HepG2 (cell line): ENCODE measurements at regions not wholly inside any gene's neighbourhood (a gene's known extent, or its start where the extent isn't known, plus 50 kb on each side); places are given as distances from the start of the nearest gene placed in this dataset.
A peak's percentile ranks its signal among the peaks of the same experiment; 100 is the strongest.

Experiments used
- ATAC-seq: fragments of 200-7000 bp; cut with Tn5 transposase; 3 replicates; pipeline ENCODE4 v1.9.1; 2020; ENCODE audit warnings: mild to moderate bottlenecking, moderate library complexity
- BruUV-seq: library from RNA; stranded (reverse); fragments of 400-500 nt; replicated peaks from 2 replicates; lab custom pipeline; 2021; lab: Mats Ljungman, UMichigan
- CTCF ChIA-PET: fragments of 300-600 bp; formaldehyde crosslinking; extraction: SDS; loops from one replicate; lab custom pipeline; 2021; ENCODE audit warnings: low total read pairs, inconsistent platforms, low intra/inter-chr PET ratio; lab: Yijun Ruan, JAX
- POLR2A ChIA-PET: fragments of 350-600 bp; sonication (Branson Sonifier 250); formaldehyde crosslinking; loops from one replicate; lab custom pipeline; 2020; ENCODE audit warnings: antibody characterized with exemption, inconsistent platforms; lab: Yijun Ruan, JAX
- DNase-seq: peaks from one replicate; pipeline ENCODE4 v3.0.0-alpha.2; 2015; ENCODE audit warnings: low spot score
- FAIRE-seq: peaks from 3 replicates; lab custom pipeline; 2011; peaks lifted over from hg19 to GRCh38; lab: Jason Lieb, UNC
- H2AFZ ChIP-seq: one replicate; pipeline ENCODE4 v1.6.1; 2011; ENCODE audit warnings: low read length, inconsistent platforms
- H3K27ac ChIP-seq: fragments of 300-600 bp; 3 replicates; pipeline ENCODE4 v1.8.0; 2011; ENCODE audit warnings: mixed run types, mild to moderate bottlenecking, mixed read lengths, low read length, inconsistent platforms; ENCODE audit not compliant: insufficient read depth; ENCODE audit errors: extremely low read length
- H3K27me3 ChIP-seq, 2 experiments: fragments of 200-600 bp in 1 of 2; 2 replicates in 1 of 2; 3 replicates in 1 of 2; pipeline versions ENCODE4 v1.6.0 to v1.8.0; 2011; ENCODE audit warnings: low read length in 2 of 2, mild to moderate bottlenecking in 2 of 2, moderate library complexity in 2 of 2, inconsistent platforms in 1 of 2; ENCODE audit not compliant: insufficient read depth in 2 of 2, control insufficient read depth in 1 of 2
- H3K36me3 ChIP-seq, 2 experiments: fragments of 200-600 bp in 1 of 2; replicated peaks in 1 of 2; 2 replicates in 1 of 2; 3 replicates in 1 of 2; pipeline versions ENCODE4 v1.5.1 to v1.8.0; 2011; ENCODE audit warnings: low read length in 2 of 2, inconsistent platforms in 1 of 2; ENCODE audit not compliant: insufficient read depth in 2 of 2, control insufficient read depth in 1 of 2
- H3K4me1 ChIP-seq: 2 replicates; pipeline ENCODE4 v1.5.1; 2012; ENCODE audit warnings: low read length, inconsistent platforms; ENCODE audit not compliant: insufficient read depth
- H3K4me2 ChIP-seq: 2 replicates; pipeline ENCODE4 v1.6.0; 2011; ENCODE audit warnings: low read depth, low read length, inconsistent platforms
- H3K4me3 ChIP-seq, 3 experiments: fragments of 200-600 bp in 1 of 3; sonication (generic), shearing (Covaris generic) in 1 of 3; replicated peaks in 1 of 3; 2 replicates each; pipeline ENCODE4 v1.5.1; 2011 to 2016; ENCODE audit warnings: low read length in 3 of 3, inconsistent platforms in 2 of 3, low read depth in 2 of 3, mild to moderate bottlenecking in 2 of 3, control low read depth in 1 of 3, mixed read lengths in 1 of 3; ENCODE audit not compliant: insufficient read depth in 1 of 3
- H3K79me2 ChIP-seq: one replicate; pipeline ENCODE4 v1.6.1; 2011; ENCODE audit warnings: low read length, inconsistent platforms; ENCODE audit not compliant: insufficient read depth
- H3K9ac ChIP-seq: 2 replicates; pipeline ENCODE4 v1.6.0; 2011; ENCODE audit warnings: mild to moderate bottlenecking, low read depth, low read length, inconsistent platforms; ENCODE audit not compliant: insufficient read depth
- H3K9me3 ChIP-seq: 2 replicates; pipeline ENCODE4 v1.5.1; 2012; ENCODE audit warnings: mild to moderate bottlenecking, low read length
- H4K20me1 ChIP-seq: 2 replicates; pipeline ENCODE4 v1.6.0; 2011; ENCODE audit warnings: inconsistent platforms, mild to moderate bottlenecking, low read length, moderate library complexity; ENCODE audit not compliant: insufficient read depth
- CC2D1A ChIP-seq: sonication (generic); formaldehyde crosslinking; IDR thresholded peaks from 2 replicates; pipeline ENCODE4 v1.8.1; 2023; ENCODE audit warnings: mild to moderate bottlenecking, missing genetic modification reagents
- EZH2 ChIP-seq: conservative IDR thresholded peaks from 2 replicates; pipeline ENCODE4 v1.6.1; 2012; ENCODE audit warnings: mild to moderate bottlenecking, low read depth, low read length, moderate library complexity
- HOXD1 ChIP-seq: sonication (generic); formaldehyde crosslinking; IDR thresholded peaks from 2 replicates; pipeline ENCODE4 v1.5.0; 2020; ENCODE audit warnings: missing genetic modification reagents
- IRX3 ChIP-seq: sonication (generic); formaldehyde crosslinking; IDR thresholded peaks from 2 replicates; pipeline ENCODE4 v1.8.1; 2023; ENCODE audit warnings: mild to moderate bottlenecking, low read depth, missing genetic modification reagents, borderline replicate concordance
- KAT7 ChIP-seq: IDR thresholded peaks from 2 replicates; pipeline ENCODE4 v1.6.1; 2018; ENCODE audit warnings: borderline replicate concordance, missing compliant biosample characterization
- KDM3A ChIP-seq: IDR thresholded peaks from 2 replicates; pipeline ENCODE4 v1.6.1; 2018; ENCODE audit warnings: low read depth, missing compliant biosample characterization
- MAFF ChIP-seq: IDR thresholded peaks from 2 replicates; pipeline ENCODE4 v1.6.1; 2011; ENCODE audit warnings: low read depth, low read length, improper control_type of control experiment
- MAFK ChIP-seq, 2 experiments: IDR thresholded peaks in 1 of 2; conservative IDR thresholded peaks in 1 of 2; 2 replicates each; pipeline ENCODE4 v1.6.1; 2011; ENCODE audit warnings: improper control_type of control experiment in 2 of 2, low read length in 2 of 2
- ZBTB1 ChIP-seq: sonication (generic); formaldehyde crosslinking; IDR thresholded peaks from 2 replicates; pipeline ENCODE4 v1.4.0; 2020; ENCODE audit warnings: missing genetic modification reagents, borderline replicate concordance
- ZFP82 ChIP-seq: sonication (generic); formaldehyde crosslinking; IDR thresholded peaks from 2 replicates; pipeline ENCODE4 v1.5.1; 2020; ENCODE audit warnings: mild to moderate bottlenecking, missing genetic modification reagents, borderline replicate concordance
- ZNF770 ChIP-seq: sonication (generic); formaldehyde crosslinking; IDR thresholded peaks from 2 replicates; pipeline ENCODE4 v1.5.0; 2020; ENCODE audit warnings: mild to moderate bottlenecking, missing genetic modification reagents
- WGBS: methylation state at CpG from one replicate; pipeline ENCODE4 v1.1.6; 2017; ENCODE audit warnings: low lambda C conversion rate; 5-methylcytosine and 5-hydroxymethylcytosine counted together
- in situ Hi-C: cut with HindIII; loops from 2 replicates; pipeline ENCODE4 v1.10.0; 2017; ENCODE audit warnings: low pct_unique_long_range_greater_than_20kb; ENCODE audit not compliant: extremely low pct_ligation_motif_present
- intact Hi-C: fragments of 100-400 bp; cut with micrococcal nuclease; formaldehyde crosslinking; loops from one replicate; pipeline ENCODE4 v1.10.0; 2022; ENCODE audit not compliant: unreplicated experiment
- TF ChIP-seq, protein P1 (sequence below): IDR thresholded peaks from 2 replicates; pipeline ENCODE4 v1.6.1; 2012; ENCODE audit warnings: low read depth, low read length, improper control_type of control experiment

DNA sequence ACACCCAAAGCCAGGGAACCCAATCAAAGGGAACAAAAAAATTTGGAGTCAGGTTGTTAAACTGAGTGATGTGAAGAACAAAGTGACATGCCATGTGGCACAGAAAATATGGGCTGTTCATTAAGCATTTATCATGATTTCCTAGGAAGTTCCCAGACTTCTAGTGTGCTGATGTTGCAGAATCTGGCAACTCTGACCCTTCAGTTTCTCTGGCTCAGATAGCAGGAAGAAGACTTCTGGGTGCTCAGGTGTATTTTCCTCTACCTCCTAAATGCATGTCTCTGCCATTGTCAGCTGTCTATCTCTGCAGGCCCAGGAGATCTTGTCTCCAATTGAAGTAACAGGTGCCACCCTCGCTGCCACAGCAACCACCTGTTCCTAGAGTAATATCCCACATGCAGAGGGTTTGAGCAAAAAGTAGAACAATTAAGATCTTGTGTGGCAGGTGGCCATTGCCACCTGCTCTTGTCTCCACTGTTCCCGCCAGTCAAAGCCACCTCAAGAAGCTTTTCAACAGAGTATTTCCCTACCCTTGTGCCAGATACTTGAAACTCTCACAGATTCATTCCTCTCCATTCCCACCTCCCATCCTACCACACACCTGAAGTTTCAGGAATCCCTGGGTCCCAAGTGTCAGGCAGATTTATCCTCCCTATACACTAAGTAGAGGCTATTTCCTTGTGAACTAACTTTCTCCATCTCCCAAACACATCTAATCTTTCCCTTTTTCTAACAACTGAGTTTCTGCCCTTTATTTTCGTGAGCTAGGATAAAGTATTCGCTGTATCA is 533.7 kb upstream of the CHAC2 start:
- Histone ChIP-seq H3K9ac (no peak overlapping the region), H3K4me1 (no peaks in the 10 kb centered on the region), H3K79me2 (no peaks in the 10 kb centered on the region), H3K4me2 (no peak overlapping the region), H3K9me3 (no peaks in the 10 kb centered on the region), H3K27me3 (no peaks in the 10 kb centered on the region), H3K4me3 (no peak overlapping the region), H2AFZ (no peak overlapping the region), H3K27ac (no peak overlapping the region), H3K36me3 (no peaks in the 10 kb centered on the region), H4K20me1 (no peaks in the 10 kb centered on the region)
- intact Hi-C loops, result no loop called here
- BruUV-seq, result no TSS peak
- POLR2A ChIA-PET, result no interaction called here
- DNase-seq (no peak), ATAC-seq (no peak), FAIRE-seq (no peak)
- WGBS, result 6% methylated on average over 4 of the region's 4 CpGs
- in situ Hi-C loops, result no loop called here
- peak; percentile 57 to 61; a peak in 3 of 4 replicates for TF ChIP-seq MAFK (conservative IDR thresholded peaks at IDR 0.05 in 1 of 2, IDR thresholded peaks at IDR 0.05 in 1 of 2; ENCODE audit: low read length in 2 of 2)
- TF ChIP-seq IRX3, result no peak
- peak; percentile 58 for TF ChIP-seq MAFF
- CTCF ChIA-PET, result no interaction called here

DNA sequence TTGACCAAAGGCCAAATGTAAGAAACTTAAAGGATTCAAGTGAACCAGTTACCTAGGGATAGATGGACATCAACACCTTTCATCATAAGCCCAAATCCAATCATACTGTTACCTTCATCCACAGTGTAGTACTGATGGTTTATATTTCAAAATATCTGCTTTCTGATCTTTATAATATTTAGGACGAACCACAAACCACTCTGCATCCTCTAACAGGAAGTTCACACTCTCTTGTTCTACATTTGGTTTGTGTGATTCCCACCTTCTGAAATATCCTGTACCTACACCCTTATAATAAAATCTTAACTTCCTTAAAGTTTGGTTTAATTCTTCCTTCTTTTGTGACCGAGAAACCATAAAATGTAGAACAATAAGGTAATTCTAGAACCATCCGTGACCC is 535.7 kb upstream of the CHAC2 start:
- H2AFZ ChIP-seq, result no peak overlapping the region
- 2% methylated on average over 3 of the region's 3 CpGs for WGBS
- H3K27me3 ChIP-seq, result no peaks in the 10 kb centered on the region
- H3K9me3 ChIP-seq, result no peaks in the 10 kb centered on the region
- H4K20me1 ChIP-seq, result no peaks in the 10 kb centered on the region
- no peak overlapping the region for H3K9ac ChIP-seq
- H3K4me1 ChIP-seq, result no peaks in the 10 kb centered on the region
- POLR2A ChIA-PET, result no interaction called here
- ATAC-seq, result no peak
- BruUV-seq, result no TSS peak
- intact Hi-C loops, result no loop called here
- CTCF ChIA-PET, result no interaction called here
- H3K36me3 ChIP-seq, result no peaks in the 10 kb centered on the region
- no peak overlapping the region for H3K4me3 ChIP-seq
- in situ Hi-C loops, result no loop called here
- DNase-seq, result no peak
- TF ChIP-seq, protein P1, sequence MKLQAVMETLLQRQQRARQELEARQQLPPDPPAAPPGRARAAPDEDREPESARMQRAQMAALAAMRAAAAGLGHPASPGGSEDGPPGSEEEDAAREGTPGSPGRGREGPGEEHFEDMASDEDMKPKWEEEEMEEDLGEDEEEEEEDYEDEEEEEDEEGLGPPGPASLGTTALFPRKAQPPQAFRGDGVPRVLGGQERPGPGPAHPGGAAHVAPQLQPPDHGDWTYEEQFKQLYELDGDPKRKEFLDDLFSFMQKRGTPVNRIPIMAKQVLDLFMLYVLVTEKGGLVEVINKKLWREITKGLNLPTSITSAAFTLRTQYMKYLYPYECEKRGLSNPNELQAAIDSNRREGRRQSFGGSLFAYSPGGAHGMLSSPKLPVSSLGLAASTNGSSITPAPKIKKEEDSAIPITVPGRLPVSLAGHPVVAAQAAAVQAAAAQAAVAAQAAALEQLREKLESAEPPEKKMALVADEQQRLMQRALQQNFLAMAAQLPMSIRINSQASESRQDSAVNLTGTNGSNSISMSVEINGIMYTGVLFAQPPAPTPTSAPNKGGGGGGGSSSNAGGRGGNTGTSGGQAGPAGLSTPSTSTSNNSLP, result no peak
- TF ChIP-seq ZNF770 (CRISPR knock-in tag) (no peak), CC2D1A (CRISPR knock-in tag) (no peak), ZFP82 (CRISPR knock-in tag) (no peak), EZH2 (no peak), HOXD1 (CRISPR knock-in tag) (no peak), KDM3A (no peak), ZBTB1 (CRISPR knock-in tag) (no peak), KAT7 (CRISPR knock-in tag) (no peak)
- no peak for FAIRE-seq
- H3K27ac ChIP-seq, result no peak overlapping the region
- H3K79me2 ChIP-seq, result no peaks in the 10 kb centered on the region
- H3K4me2 ChIP-seq, result no peak overlapping the region
